ENCODE measurements at regions not wholly inside any gene's neighbourhood (a gene's known extent, or its start where the extent isn't known, plus 50 kb on each side); places are given as distances from the start of the nearest gene placed in this dataset.

GRCh38 chr3:13167064-13167743 lies 94.0 kb upstream of the IQSEC1 start:
- Histone ChIP-seq H2AFZ (no peak overlapping the region), H3F3A (ENCODE audit: insufficient read depth, low read depth) (no peaks in the 10 kb centered on the region), H4K20me1 (ENCODE audit: insufficient read depth) (no peaks in the 10 kb centered on the region), H3K9me2 (ENCODE audit: insufficient read depth) (no peaks in the 10 kb centered on the region), H3K4me1 (replicated peaks; ENCODE audit: insufficient read depth) (no peaks in the 10 kb centered on the region), H3K4me3 (no peak overlapping the region), H3K27me3 (ENCODE audit: insufficient read depth, low read depth) (no peaks in the 10 kb centered on the region), H3K36me3 (ENCODE audit: low read depth) (no peaks in the 10 kb centered on the region), H3K27ac (no peak overlapping the region), H3K9me3 (ENCODE audit: insufficient read depth, low read depth) (no peaks in the 10 kb centered on the region), H3K4me2 (no peak overlapping the region), H3K79me2 (ENCODE audit: low read depth) (no peaks in the 10 kb centered on the region)
- ChIA-PET POLR2A (ENCODE audit: unreplicated experiment) (no interaction called here), CTCF (interaction anchor here (0.5 kb wide), 1 partner anchor 1511 kb away, joined by 3 read pairs; no protein-coding TSS in a partner anchor)
- intact Hi-C loops (cut with micrococcal nuclease; ENCODE audit: unreplicated experiment) = no loop called here
- TF ChIP-seq CTCF (conservative IDR thresholded peaks at IDR 0.05) = no peak
- TF ChIP-seq EZH2 (IDR thresholded peaks at IDR 0.05; ENCODE audit: low read depth) = no peak
- no TSS peak for BruUV-seq (replicated peaks)
- DNase-seq = no peak

DNA sequence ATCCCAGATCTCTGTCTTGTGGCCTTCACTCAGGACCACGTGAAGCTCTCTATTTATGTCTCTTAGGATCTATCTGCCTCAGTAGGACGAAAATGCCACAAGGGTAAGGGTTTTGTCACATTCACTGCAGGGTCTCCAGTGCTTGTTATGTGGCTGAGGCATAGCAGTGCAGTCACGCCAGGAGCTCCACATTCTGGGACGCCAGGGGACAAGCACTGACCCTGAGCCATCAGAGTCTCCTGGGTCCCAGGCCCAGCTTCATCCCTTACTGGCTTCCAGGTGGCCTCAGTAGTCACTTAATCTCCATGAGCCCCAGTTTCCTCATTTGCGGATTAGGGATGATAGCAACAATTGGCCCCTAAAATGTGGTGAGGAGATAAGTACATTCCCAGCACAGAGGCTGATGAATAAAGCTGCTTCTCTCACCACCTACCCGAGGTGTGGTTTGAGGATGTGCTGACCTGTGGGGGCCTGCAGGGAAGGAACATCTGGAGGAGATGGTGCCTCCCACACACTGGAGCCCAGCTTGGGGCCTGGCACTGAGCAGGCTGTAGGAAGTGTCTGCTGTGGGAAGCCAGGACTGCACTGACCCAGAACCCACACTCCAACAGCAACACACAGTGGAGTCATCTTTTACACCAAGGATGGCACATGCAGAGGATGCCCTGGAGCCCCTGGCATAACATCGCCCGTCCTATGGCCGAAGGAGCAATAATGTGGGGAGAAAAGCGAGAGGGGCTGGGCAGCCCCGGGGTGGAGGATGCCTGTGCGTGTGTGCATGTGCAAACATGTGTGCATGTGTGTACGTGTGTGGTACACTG lies 93.2 kb upstream of the IQSEC1 start:
- intact Hi-C loops (cut with micrococcal nuclease; ENCODE audit: unreplicated experiment) = no loop called here

DNA sequence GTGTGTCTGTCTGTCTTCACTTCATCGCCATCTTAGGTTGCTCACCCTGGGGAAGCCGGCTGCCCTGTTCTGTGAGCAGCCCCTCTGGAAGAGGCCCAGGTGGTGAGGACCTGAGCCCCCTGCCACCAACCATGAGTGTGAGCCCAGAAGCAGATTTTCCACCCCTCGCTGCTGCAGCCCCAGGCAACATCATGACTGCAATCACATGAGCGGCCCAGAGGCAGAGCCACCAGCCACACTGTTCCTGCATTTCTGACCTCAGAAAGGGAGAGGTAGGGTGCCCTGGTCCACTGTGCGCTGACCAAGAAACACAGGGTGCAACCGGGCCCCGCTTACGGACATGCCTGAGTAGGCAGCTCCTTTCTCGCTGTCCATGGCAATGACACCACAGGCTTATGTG lies 92.3 kb upstream of the IQSEC1 start:
- Histone ChIP-seq H3K4me1 (replicated peaks; ENCODE audit: insufficient read depth) (peaks cover 15% of the 10 kb centered on the region), H3K4me3 (no peak overlapping the region), H3K79me2 (ENCODE audit: low read depth) (no peaks in the 10 kb centered on the region), H3F3A (ENCODE audit: insufficient read depth, low read depth) (peaks cover 5% of the 10 kb centered on the region; the same call in 1 of the 2 replicates), H3K9me3 (ENCODE audit: insufficient read depth, low read depth) (no peaks in the 10 kb centered on the region), H4K20me1 (ENCODE audit: insufficient read depth) (no peaks in the 10 kb centered on the region), H3K36me3 (ENCODE audit: low read depth) (no peaks in the 10 kb centered on the region), H3K27me3 (ENCODE audit: insufficient read depth, low read depth) (no peaks in the 10 kb centered on the region), H2AFZ (no peak overlapping the region), H3K4me2 (no peak overlapping the region), H3K27ac (no peak overlapping the region), H3K9me2 (ENCODE audit: insufficient read depth) (no peaks in the 10 kb centered on the region)
- intact Hi-C loops (cut with micrococcal nuclease; ENCODE audit: unreplicated experiment) = no loop called here
- CTCF ChIA-PET = interaction anchor here (0.6 kb wide), 1 partner anchor 91 kb away, joined by 3 read pairs; no protein-coding TSS in a partner anchor
- POLR2A ChIA-PET (ENCODE audit: unreplicated experiment) = no interaction called here
- TF ChIP-seq EZH2 (IDR thresholded peaks at IDR 0.05; ENCODE audit: low read depth) = no peak
- TF ChIP-seq CTCF (conservative IDR thresholded peaks at IDR 0.05) = no peak
- no peak for DNase-seq
- BruUV-seq (replicated peaks) = no TSS peak

More for the DNA sequence above, 93.2 kb upstream of the IQSEC1 start:
- no peaks in the 10 kb centered on the region for H3K27me3 ChIP-seq (ENCODE audit: insufficient read depth, low read depth)
- TF ChIP-seq CTCF (conservative IDR thresholded peaks at IDR 0.05) (no peak), EZH2 (IDR thresholded peaks at IDR 0.05; ENCODE audit: low read depth) (no peak)
- no peak for DNase-seq
- no peak overlapping the region for H2AFZ ChIP-seq
- H3K36me3 ChIP-seq (ENCODE audit: low read depth) = no peaks in the 10 kb centered on the region
- H3F3A ChIP-seq (ENCODE audit: insufficient read depth, low read depth) = no peaks in the 10 kb centered on the region
- H3K9me3 ChIP-seq (ENCODE audit: insufficient read depth, low read depth) = no peaks in the 10 kb centered on the region
- no peaks in the 10 kb centered on the region for H3K9me2 ChIP-seq (ENCODE audit: insufficient read depth)
- no TSS peak for BruUV-seq (replicated peaks)
- H3K79me2 ChIP-seq (ENCODE audit: low read depth) = no peaks in the 10 kb centered on the region
- peaks cover 6% of the 10 kb centered on the region for H3K4me1 ChIP-seq (replicated peaks; ENCODE audit: insufficient read depth)
- H3K4me3 ChIP-seq = no peak overlapping the region
- no peak overlapping the region for H3K4me2 ChIP-seq
- ChIA-PET POLR2A (ENCODE audit: unreplicated experiment) (no interaction called here), CTCF (no interaction called here)
- no peak overlapping the region for H3K27ac ChIP-seq
- H4K20me1 ChIP-seq (ENCODE audit: insufficient read depth) = no peaks in the 10 kb centered on the region
